HL-60 (cell line): ENCODE measurements at regions not wholly inside any gene's neighbourhood (a gene's known extent, or its start where the extent isn't known, plus 50 kb on each side); places are given as distances from the start of the nearest gene placed in this dataset.

Source experiments
- CTCF ChIP-seq: IDR thresholded peaks from one replicate; pipeline ENCODE4 v1.5.1; 2011; ENCODE audit warnings: low read length, control low read depth, inconsistent platforms; ENCODE audit not compliant: insufficient read depth
- GABPA ChIP-seq: IDR thresholded peaks from 2 replicates; pipeline ENCODE4 v1.6.1; 2012; ENCODE audit warnings: low read depth
- POLR2AphosphoS5 ChIP-seq: IDR thresholded peaks from 2 replicates; pipeline ENCODE4 v1.6.1; 2012; ENCODE audit warnings: low read depth
- REST ChIP-seq: IDR thresholded peaks from 2 replicates; pipeline ENCODE4 v1.6.1; 2012; ENCODE audit warnings: low read depth; ENCODE audit not compliant: insufficient replicate concordance
- SPI1 ChIP-seq: IDR thresholded peaks from 2 replicates; pipeline ENCODE4 v1.6.1; 2012; ENCODE audit warnings: low read depth, mild to moderate bottlenecking, borderline replicate concordance

GRCh38 chr2:194938066-194938465, 719.0 kb upstream of the SLC39A10 start:
- TF ChIP-seq CTCF: no peak
- no peak for TF ChIP-seq GABPA
- TF ChIP-seq POLR2AphosphoS5: no peak
- no peak for TF ChIP-seq REST
- TF ChIP-seq SPI1: no peak
